ENCODE measurements at regions not wholly inside any gene's neighbourhood (a gene's known extent, or its start where the extent isn't known, plus 50 kb on each side); places are given as distances from the start of the nearest gene placed in this dataset.

GRCh38 chr2:160918258-160918657, 242.0 kb upstream of the TANK start:
- ATAC-seq (ENCODE audit: low FRiP score): no peak
- TF ChIP-seq, protein P1, sequence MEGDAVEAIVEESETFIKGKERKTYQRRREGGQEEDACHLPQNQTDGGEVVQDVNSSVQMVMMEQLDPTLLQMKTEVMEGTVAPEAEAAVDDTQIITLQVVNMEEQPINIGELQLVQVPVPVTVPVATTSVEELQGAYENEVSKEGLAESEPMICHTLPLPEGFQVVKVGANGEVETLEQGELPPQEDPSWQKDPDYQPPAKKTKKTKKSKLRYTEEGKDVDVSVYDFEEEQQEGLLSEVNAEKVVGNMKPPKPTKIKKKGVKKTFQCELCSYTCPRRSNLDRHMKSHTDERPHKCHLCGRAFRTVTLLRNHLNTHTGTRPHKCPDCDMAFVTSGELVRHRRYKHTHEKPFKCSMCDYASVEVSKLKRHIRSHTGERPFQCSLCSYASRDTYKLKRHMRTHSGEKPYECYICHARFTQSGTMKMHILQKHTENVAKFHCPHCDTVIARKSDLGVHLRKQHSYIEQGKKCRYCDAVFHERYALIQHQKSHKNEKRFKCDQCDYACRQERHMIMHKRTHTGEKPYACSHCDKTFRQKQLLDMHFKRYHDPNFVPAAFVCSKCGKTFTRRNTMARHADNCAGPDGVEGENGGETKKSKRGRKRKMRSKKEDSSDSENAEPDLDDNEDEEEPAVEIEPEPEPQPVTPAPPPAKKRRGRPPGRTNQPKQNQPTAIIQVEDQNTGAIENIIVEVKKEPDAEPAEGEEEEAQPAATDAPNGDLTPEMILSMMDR (IDR thresholded peaks at IDR 0.05): no peak
- DNase-seq (ENCODE audit: low spot score): no peak

DNA sequence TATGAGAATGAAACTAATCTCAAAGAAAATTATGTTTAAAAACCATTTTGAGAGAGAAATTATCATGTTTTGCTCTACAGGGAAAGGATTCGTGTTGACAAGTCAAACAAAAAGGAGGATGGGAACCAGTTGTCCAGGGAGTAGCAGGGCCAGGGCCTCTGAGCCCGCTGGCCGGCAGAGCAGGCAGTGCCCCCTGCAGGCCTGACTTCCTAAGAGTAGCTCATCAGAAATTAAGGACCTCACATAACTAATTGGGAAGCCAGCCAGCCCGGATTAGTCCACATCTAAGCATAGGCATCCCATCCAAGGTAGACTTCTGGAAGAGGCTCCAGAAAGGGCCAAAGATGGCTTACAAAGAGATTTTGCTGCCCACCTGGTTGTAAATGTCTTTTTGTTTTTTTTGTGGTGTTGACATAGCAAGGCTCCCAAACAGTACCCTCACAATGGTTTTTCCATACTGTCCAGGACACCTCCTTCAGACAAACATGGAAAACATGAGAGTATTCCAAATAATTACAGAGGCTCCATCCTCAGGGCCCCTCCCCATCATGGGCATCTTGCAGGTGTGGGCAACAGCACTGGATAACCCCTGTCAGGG, 241.2 kb upstream of the TANK start:
- DNase-seq (ENCODE audit: low spot score) (peak; percentile 27), ATAC-seq (ENCODE audit: low FRiP score) (no peak)
- TF ChIP-seq, protein P1 (IDR thresholded peaks at IDR 0.05): no peak

- no peak for DNase-seq (ENCODE audit: low spot score)
- TF ChIP-seq, protein P1 (IDR thresholded peaks at IDR 0.05): no peak
- ATAC-seq (ENCODE audit: low FRiP score): no peak
These were observed 240.2 kb upstream of the TANK start for GRCh38 chr2:160920061-160920460.

GRCh38 chr2:160920791-160921303, 239.4 kb upstream of the TANK start:
- TF ChIP-seq, protein P1 (IDR thresholded peaks at IDR 0.05): no peak
- peak; percentile 85 for ATAC-seq (ENCODE audit: low FRiP score)
- no peak for DNase-seq (ENCODE audit: low spot score)

GRCh38 chr2:160921386-160921964, 238.8 kb upstream of the TANK start:
- DNase-seq (ENCODE audit: low spot score): no peak
- TF ChIP-seq, protein P1 (IDR thresholded peaks at IDR 0.05): no peak
- no peak for ATAC-seq (ENCODE audit: low FRiP score)

DNA sequence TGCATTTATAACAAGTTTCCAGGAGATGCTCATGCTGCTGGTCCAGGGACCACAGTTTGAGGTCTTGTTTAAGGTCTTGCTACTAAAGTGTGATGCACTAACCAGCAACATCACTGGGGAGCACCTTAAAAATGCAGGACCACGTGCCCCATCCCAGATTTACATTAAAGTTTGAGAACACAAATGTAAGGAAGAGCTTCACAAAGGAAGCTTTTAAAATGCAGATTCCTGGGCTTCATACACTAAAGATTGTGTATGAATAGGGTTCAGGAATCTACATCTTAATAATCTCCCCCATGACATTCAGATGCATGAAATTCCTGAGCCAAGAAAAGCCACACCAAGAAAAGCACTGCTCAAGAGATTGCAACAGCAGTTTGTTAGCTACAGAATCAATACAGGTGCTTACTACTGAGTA, 235.3 kb upstream of the TANK start:
- ATAC-seq (ENCODE audit: low FRiP score) (no peak), DNase-seq (ENCODE audit: low spot score) (no peak)
- TF ChIP-seq, protein P1 (IDR thresholded peaks at IDR 0.05): no peak

- DNase-seq (ENCODE audit: low spot score): no peak
- TF ChIP-seq, protein P1 (IDR thresholded peaks at IDR 0.05): no peak
- no peak for ATAC-seq (ENCODE audit: low FRiP score)
These were observed 234.3 kb upstream of the TANK start for GRCh38 chr2:160925956-160926355.

Data from omental fat pad (tissue), 3 donors.